AG04449 (cell line): ENCODE measurements at regions not wholly inside any gene's neighbourhood (a gene's known extent, or its start where the extent isn't known, plus 50 kb on each side); places are given as distances from the start of the nearest gene placed in this dataset.

Source experiments
- CTCF ChIA-PET: fragments of 350-600 bp; formaldehyde crosslinking; extraction: SDS; loops from one replicate; lab custom pipeline; 2021; ENCODE audit warnings: antibody characterized with exemption; lab: Yijun Ruan, JAX
- POLR2A ChIA-PET: fragments of 400-600, 350-600 bp; formaldehyde crosslinking; extraction: SDS; loops from one replicate; lab custom pipeline; 2020; ENCODE audit warnings: antibody characterized with exemption, inconsistent platforms; lab: Yijun Ruan, JAX
- DNase-seq: peaks from one replicate; pipeline ENCODE4 v3.0.0-alpha.2; 2010; ENCODE audit warnings: low read depth, low spot score
- H3K4me3 ChIP-seq: 2 replicates; pipeline ENCODE4 v1.5.1; 2011; ENCODE audit warnings: low read depth, mild to moderate bottlenecking, control low read depth, low read length
- CTCF ChIP-seq: IDR thresholded peaks from one replicate; pipeline ENCODE4 v1.5.1; 2011; ENCODE audit warnings: mild to moderate bottlenecking, moderate library complexity, low read length, control low read depth, inconsistent platforms; ENCODE audit not compliant: insufficient read depth; ENCODE audit errors: missing control alignments

GRCh38 chr17:13704333-13704732, 102.6 kb upstream of the HS3ST3A1 start:
- CTCF ChIA-PET = interaction anchor here (1.8 kb wide), 1 partner anchor 10 kb away, joined by 5 read pairs; no protein-coding TSS in a partner anchor
- POLR2A ChIA-PET = interaction anchor here (1.1 kb wide), 1 partner anchor 24 kb away, joined by 3 read pairs; no protein-coding TSS in a partner anchor
- H3K4me3 ChIP-seq = no peak overlapping the region
- no peak for TF ChIP-seq CTCF
- DNase-seq = peak; percentile 41

GRCh38 chr17:13705221-13705620, 103.5 kb upstream of the HS3ST3A1 start:
- no peak overlapping the region for H3K4me3 ChIP-seq
- no peak for DNase-seq
- ChIA-PET CTCF (interaction anchor here (1.8 kb wide), 1 partner anchor 11 kb away, joined by 5 read pairs; no protein-coding TSS in a partner anchor), POLR2A (no interaction called here)
- no peak for TF ChIP-seq CTCF

- ChIA-PET CTCF (no interaction called here), POLR2A (no interaction called here)
- TF ChIP-seq CTCF = no peak
- no peak for DNase-seq
- no peak overlapping the region for H3K4me3 ChIP-seq
Observed at GRCh38 chr17:13721705-13722104, 120.0 kb upstream of the HS3ST3A1 start.

- no peak overlapping the region for H3K4me3 ChIP-seq
- TF ChIP-seq CTCF = no peak
- CTCF ChIA-PET = interaction anchor here (1.0 kb wide), 1 partner anchor 8 kb away, joined by 3 read pairs; no protein-coding TSS in a partner anchor
- POLR2A ChIA-PET = no interaction called here
- no peak for DNase-seq
Observed at GRCh38 chr17:13725288-13725990, 123.7 kb upstream of the HS3ST3A1 start.

- CTCF ChIA-PET = no interaction called here
- TF ChIP-seq CTCF = no peak
- no peak overlapping the region for H3K4me3 ChIP-seq
- peak; percentile 53 for DNase-seq
- POLR2A ChIA-PET = interaction anchor here (1.0 kb wide), 1 partner anchor 575 kb away, joined by 4 read pairs; no protein-coding TSS in a partner anchor
Observed at GRCh38 chr17:13727441-13728171, 125.9 kb upstream of the HS3ST3A1 start.

GRCh38 chr17:13728781-13729180, 127.1 kb upstream of the HS3ST3A1 start:
- no peak for DNase-seq
- ChIA-PET POLR2A (interaction anchor here (0.8 kb wide), 1 partner anchor 24 kb away, joined by 3 read pairs; no protein-coding TSS in a partner anchor), CTCF (no interaction called here)
- H3K4me3 ChIP-seq = no peak overlapping the region
- TF ChIP-seq CTCF = no peak
